Peyer's patch (tissue), 4 donors: ENCODE measurements at regions not wholly inside any gene's neighbourhood (a gene's known extent, or its start where the extent isn't known, plus 50 kb on each side); places are given as distances from the start of the nearest gene placed in this dataset.

ENCODE experiments used
- DNase-seq, 3 donors: peaks; one replicate each; pipeline ENCODE4 v3.0.0-alpha.2; 2017 to 2019
- H3K27ac ChIP-seq, 4 donors: fragments of 200-600 bp; sonication (generic); one replicate each; pipeline ENCODE4 v1.5.1; 2016 to 2019
- H3K27me3 ChIP-seq, 2 donors: fragments of 200-600 bp; sonication (generic); one replicate each; pipeline ENCODE4 v1.5.1; 2019
- H3K36me3 ChIP-seq, 3 donors: fragments of 200-600 bp; sonication (generic); one replicate each; pipeline ENCODE4 v1.5.1; 2016 to 2019
- H3K4me1 ChIP-seq, 4 donors: fragments of 200-600 bp; sonication (generic); one replicate each; pipeline ENCODE4 v1.5.1; 2016 to 2019
- H3K4me3 ChIP-seq, 4 donors: fragments of 200-600 bp; sonication (generic); 1 replicate in 3 of 4; 2 replicates in 1 of 4; pipeline ENCODE4 v1.5.1; 2016 to 2019; ENCODE audit warnings: mild to moderate bottlenecking in 1 of 4
- H3K9me3 ChIP-seq, 4 donors: fragments of 200-600 bp; sonication (generic); one replicate each; pipeline ENCODE4 v1.5.1; 2016 to 2019; ENCODE audit warnings: mild to moderate bottlenecking in 1 of 4
- CTCF ChIP-seq, 6 experiments: fragments of 450-650 bp in 4 of 6; fragments of 200-600 bp in 2 of 6; sonication (generic) in 1 of 6; IDR thresholded peaks; one replicate each; pipeline ENCODE4 v1.5.1; 2017 to 2019; ENCODE audit warnings: antibody characterized with exemption in 6 of 6, mild to moderate bottlenecking in 3 of 6, moderate library complexity in 1 of 6
- POLR2A ChIP-seq, 2 donors: fragments of 450-650 bp; IDR thresholded peaks; one replicate each; pipeline ENCODE4 v1.5.1; 2017; ENCODE audit warnings: antibody characterized with exemption in 2 of 2, mild to moderate bottlenecking in 2 of 2, moderate library complexity in 2 of 2

- no peak for TF ChIP-seq CTCF (IDR thresholded peaks at IDR 0.05)
- no peak for TF ChIP-seq POLR2A (IDR thresholded peaks at IDR 0.05)
- DNase-seq, result no peak
- no peak overlapping the region for H3K27ac ChIP-seq
These were observed 258.8 kb upstream of the NCAM2 start for GRCh38 chr21:20739421-20739820.

GRCh38 chr21:20741445-20741844, 256.8 kb upstream of the NCAM2 start:
- no peaks in the 10 kb centered on the region for H3K27me3 ChIP-seq
- H3K9me3 ChIP-seq, result no peaks in the 10 kb centered on the region
- DNase-seq, result no peak
- H3K4me1 ChIP-seq, result no peaks in the 10 kb centered on the region
- no peak overlapping the region for H3K4me3 ChIP-seq
- no peaks in the 10 kb centered on the region for H3K36me3 ChIP-seq
- no peak overlapping the region for H3K27ac ChIP-seq
- no peak for TF ChIP-seq POLR2A (IDR thresholded peaks at IDR 0.05)
- no peak for TF ChIP-seq CTCF (IDR thresholded peaks at IDR 0.05)

More at GRCh38 chr21:20739421-20739820, 258.8 kb upstream of the NCAM2 start:
- Histone ChIP-seq H3K9me3 (no peaks in the 10 kb centered on the region), H3K27me3 (no peaks in the 10 kb centered on the region), H3K4me1 (no peaks in the 10 kb centered on the region), H3K36me3 (no peaks in the 10 kb centered on the region), H3K4me3 (no peak overlapping the region)

DNA sequence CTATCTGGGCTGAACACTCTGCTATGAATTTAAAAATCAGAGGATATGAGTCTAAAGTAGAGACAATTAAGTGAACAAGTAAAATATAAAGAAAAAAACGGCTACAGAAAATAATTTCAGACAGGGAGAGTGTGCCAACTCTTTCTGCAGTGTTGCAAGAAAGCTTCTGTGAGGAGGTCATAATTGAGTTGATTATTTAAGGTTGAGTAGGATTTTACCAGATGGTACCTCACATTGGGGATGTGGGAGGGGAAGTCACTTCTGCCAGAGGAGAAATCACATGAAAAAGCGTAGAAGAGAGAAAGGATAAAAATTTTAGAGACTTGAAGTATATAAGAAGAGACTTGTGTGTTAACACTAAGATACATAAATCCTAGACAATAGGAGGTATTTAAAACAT, 238.0 kb upstream of the NCAM2 start:
- Histone ChIP-seq H3K27ac (no peak overlapping the region), H3K4me3 (no peak overlapping the region), H3K27me3 (no peaks in the 10 kb centered on the region), H3K9me3 (peaks cover 0 to 6% (median 0%) of the 10 kb centered on the region in 4 donors), H3K36me3 (no peaks in the 10 kb centered on the region), H3K4me1 (no peaks in the 10 kb centered on the region)
- DNase-seq, result no peak
- TF ChIP-seq POLR2A (IDR thresholded peaks at IDR 0.05), result no peak
- no peak for TF ChIP-seq CTCF (IDR thresholded peaks at IDR 0.05)

DNA sequence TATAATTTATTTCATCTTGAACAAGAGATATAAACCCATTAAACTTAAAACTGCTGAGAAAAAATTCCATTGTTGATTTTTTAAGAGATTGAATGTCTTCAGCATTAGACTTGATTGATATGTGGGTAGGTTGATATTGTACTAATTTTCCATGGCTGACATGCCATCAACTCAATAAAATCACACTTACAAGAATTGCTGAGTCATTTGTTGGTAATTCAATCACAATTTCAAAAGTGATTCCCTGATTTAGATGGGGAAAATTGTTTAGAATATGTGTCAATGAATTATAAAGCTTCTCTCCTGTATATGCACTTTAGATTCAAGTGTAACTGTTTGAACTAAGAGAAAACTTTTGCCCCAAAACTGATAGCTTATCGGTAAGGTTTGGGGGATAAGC, 223.5 kb upstream of the NCAM2 start:
- Histone ChIP-seq H3K27ac (no peak overlapping the region), H3K9me3 (no peaks in the 10 kb centered on the region), H3K4me3 (no peak overlapping the region), H3K36me3 (no peaks in the 10 kb centered on the region), H3K27me3 (no peaks in the 10 kb centered on the region), H3K4me1 (no peaks in the 10 kb centered on the region)
- no peak for DNase-seq
- TF ChIP-seq CTCF (IDR thresholded peaks at IDR 0.05), result no peak
- no peak for TF ChIP-seq POLR2A (IDR thresholded peaks at IDR 0.05)

- H3K36me3 ChIP-seq, result no peaks in the 10 kb centered on the region
- TF ChIP-seq CTCF (IDR thresholded peaks at IDR 0.05) (no peak), POLR2A (IDR thresholded peaks at IDR 0.05) (no peak)
These were observed 218.9 kb upstream of the NCAM2 start for GRCh38 chr21:20779321-20779720.

GRCh38 chr21:20783611-20784010, 214.6 kb upstream of the NCAM2 start:
- TF ChIP-seq POLR2A (IDR thresholded peaks at IDR 0.05), result no peak
- TF ChIP-seq CTCF (IDR thresholded peaks at IDR 0.05), result no peak
- no peaks in the 10 kb centered on the region for H3K36me3 ChIP-seq
- peaks cover 0 to 4% (median 0%) of the 10 kb centered on the region in 4 donors for H3K9me3 ChIP-seq
- H3K4me3 ChIP-seq, result no peak overlapping the region
- no peak for DNase-seq
- no peak overlapping the region for H3K27ac ChIP-seq
- H3K27me3 ChIP-seq, result no peaks in the 10 kb centered on the region
- no peaks in the 10 kb centered on the region for H3K4me1 ChIP-seq

More at GRCh38 chr21:20779321-20779720, 218.9 kb upstream of the NCAM2 start:
- no peaks in the 10 kb centered on the region for H3K4me1 ChIP-seq
- DNase-seq, result no peak
- H3K27ac ChIP-seq, result no peak overlapping the region
- H3K9me3 ChIP-seq, result no peaks in the 10 kb centered on the region
- no peak overlapping the region for H3K4me3 ChIP-seq
- no peaks in the 10 kb centered on the region for H3K27me3 ChIP-seq
